H9 (cell line): ENCODE measurements at regions not wholly inside any gene's neighbourhood (a gene's known extent, or its start where the extent isn't known, plus 50 kb on each side); places are given as distances from the start of the nearest gene placed in this dataset.

Experiments used
- DNase-seq: peaks from one replicate; pipeline ENCODE4 v3.0.0-alpha.2; 2017
- H2AFZ ChIP-seq: one replicate; pipeline ENCODE4 v1.6.1; 2013; ENCODE audit warnings: mild to moderate bottlenecking, low read length, control low read depth, moderate library complexity
- H2AK5ac ChIP-seq: 2 replicates; pipeline ENCODE4 v1.6.1; 2013; ENCODE audit warnings: low read length, control low read depth, mixed read lengths; ENCODE audit not compliant: insufficient read length
- H2BK120ac ChIP-seq: one replicate; pipeline ENCODE4 v1.6.1; 2013; ENCODE audit warnings: low read depth, mild to moderate bottlenecking, low read length, control low read depth, inconsistent platforms; ENCODE audit not compliant: poor library complexity, severe bottlenecking
- H2BK12ac ChIP-seq: 2 replicates; pipeline ENCODE4 v1.6.1; 2013; ENCODE audit warnings: low read length, control low read depth, mixed read lengths, low read depth; ENCODE audit not compliant: insufficient read length
- H2BK15ac ChIP-seq: 2 replicates; pipeline ENCODE4 v1.6.1; 2013; ENCODE audit warnings: low read depth, low read length, control low read depth
- H2BK20ac ChIP-seq: one replicate; pipeline ENCODE4 v1.6.1; 2013; ENCODE audit warnings: low read depth, mild to moderate bottlenecking, low read length, control low read depth, inconsistent platforms; ENCODE audit not compliant: poor library complexity, severe bottlenecking
- H2BK5ac ChIP-seq: 2 replicates; pipeline ENCODE4 v1.6.1; 2013; ENCODE audit warnings: low read length, control low read depth, mixed read lengths; ENCODE audit not compliant: insufficient read length
- H3K14ac ChIP-seq: 2 replicates; pipeline ENCODE4 v1.6.1; 2013; ENCODE audit warnings: low read length, control low read depth; ENCODE audit not compliant: insufficient read depth
- H3K18ac ChIP-seq: 2 replicates; pipeline ENCODE4 v1.6.1; 2013; ENCODE audit warnings: low read depth, mild to moderate bottlenecking, mixed read lengths, low read length, control low read depth; ENCODE audit not compliant: insufficient read length
- H3K23ac ChIP-seq: 2 replicates; pipeline ENCODE4 v1.6.1; 2013; ENCODE audit warnings: low read length, control low read depth, mixed read lengths, low read depth; ENCODE audit not compliant: insufficient read length
- H3K23me2 ChIP-seq: 2 replicates; pipeline ENCODE4 v1.6.1; 2013; ENCODE audit warnings: low read depth, mild to moderate bottlenecking, mixed read lengths, low read length, control low read depth; ENCODE audit not compliant: insufficient read length, poor library complexity, severe bottlenecking
- H3K27ac ChIP-seq: 2 replicates; pipeline ENCODE4 v1.5.1; 2013; ENCODE audit warnings: low read length, control low read depth, mixed read lengths, low read depth; ENCODE audit not compliant: insufficient read length
- H3K27me3 ChIP-seq: 2 replicates; pipeline ENCODE4 v1.6.1; 2013; ENCODE audit warnings: low read length, control low read depth, inconsistent platforms; ENCODE audit not compliant: insufficient read depth
- H3K4ac ChIP-seq: 2 replicates; pipeline ENCODE4 v1.6.1; 2013; ENCODE audit warnings: low read depth, mild to moderate bottlenecking, control low read depth, inconsistent platforms, low read length, moderate library complexity
- H3K4me1 ChIP-seq: 2 replicates; pipeline ENCODE4 v1.6.1; 2013; ENCODE audit warnings: low read length, control low read depth, inconsistent platforms; ENCODE audit not compliant: insufficient read depth
- H3K4me2 ChIP-seq: 2 replicates; pipeline ENCODE4 v1.6.1; 2013; ENCODE audit warnings: low read length, control low read depth, mixed read lengths; ENCODE audit not compliant: insufficient read length, insufficient read depth
- H3K56ac ChIP-seq: 2 replicates; pipeline ENCODE4 v1.6.1; 2013; ENCODE audit warnings: low read depth, mild to moderate bottlenecking, mixed read lengths, low read length, control low read depth; ENCODE audit not compliant: insufficient read length
- H3K79me1 ChIP-seq: 2 replicates; pipeline ENCODE4 v1.6.1; 2013; ENCODE audit warnings: low read depth, mild to moderate bottlenecking, moderate library complexity, low read length, control low read depth, inconsistent platforms; ENCODE audit not compliant: insufficient read depth, poor library complexity, severe bottlenecking
- H3K79me2 ChIP-seq: 2 replicates; pipeline ENCODE4 v1.6.1; 2013; ENCODE audit warnings: low read length, control low read depth, inconsistent platforms; ENCODE audit not compliant: insufficient read depth
- H3K9ac ChIP-seq: 2 replicates; pipeline ENCODE4 v1.6.1; 2013; ENCODE audit warnings: low read length, control low read depth, mixed read lengths; ENCODE audit not compliant: insufficient read length; ENCODE audit errors: extremely low read depth
- H3K9me3 ChIP-seq: one replicate; pipeline ENCODE4 v1.6.1; 2013; ENCODE audit warnings: low read depth, low read length, inconsistent platforms; ENCODE audit not compliant: control insufficient read depth
- H3T11ph ChIP-seq: one replicate; pipeline ENCODE4 v1.6.1; 2013; ENCODE audit warnings: mild to moderate bottlenecking, low read length, control low read depth, inconsistent platforms
- H4K20me1 ChIP-seq: one replicate; pipeline ENCODE4 v1.6.1; 2013; ENCODE audit not compliant: control insufficient read depth, insufficient read length, insufficient read depth
- H4K5ac ChIP-seq: 2 replicates; pipeline ENCODE4 v1.6.1; 2013; ENCODE audit warnings: low read depth, mild to moderate bottlenecking, mixed read lengths, low read length, control low read depth; ENCODE audit not compliant: insufficient read length
- H4K8ac ChIP-seq: replicated peaks from 2 replicates; pipeline ENCODE4 v1.6.1; 2013; ENCODE audit warnings: low read length, control low read depth, mixed read lengths, low read depth; ENCODE audit not compliant: insufficient read length
- H4K91ac ChIP-seq: 2 replicates; pipeline ENCODE4 v1.6.1; 2013; ENCODE audit warnings: low read depth, mild to moderate bottlenecking, moderate library complexity, mixed read lengths, low read length, control low read depth; ENCODE audit not compliant: insufficient read length
- H3K27ac Mint-ChIP-seq, 3 experiments: 2 replicates in 2 of 3; 3 replicates in 1 of 3; pipeline ENCODE4 v1.8.0; 2020 to 2021; ENCODE audit warnings: mixed read lengths in 3 of 3, mild to moderate bottlenecking in 1 of 3, moderate library complexity in 1 of 3
- H3K27me3 Mint-ChIP-seq: 2 replicates; pipeline ENCODE4 v1.8.0; 2021; ENCODE audit warnings: low read depth, mild to moderate bottlenecking, moderate library complexity, mixed read lengths
- H3K36me3 Mint-ChIP-seq, 3 experiments: 2 replicates in 2 of 3; 3 replicates in 1 of 3; pipeline ENCODE4 v1.8.0; 2020 to 2021; ENCODE audit warnings: low read depth in 3 of 3, mixed read lengths in 3 of 3; ENCODE audit not compliant: insufficient read depth in 1 of 3
- H3K4me1 Mint-ChIP-seq, 2 experiments: 2 replicates each; pipeline ENCODE4 v1.8.0; 2020; ENCODE audit warnings: mixed read lengths in 2 of 2
- H3K4me3 Mint-ChIP-seq, 2 experiments: 2 replicates in 1 of 2; 3 replicates in 1 of 2; pipeline ENCODE4 v1.8.0; 2020 to 2021; ENCODE audit warnings: mild to moderate bottlenecking in 2 of 2, mixed read lengths in 2 of 2, moderate library complexity in 1 of 2
- H3K9me3 Mint-ChIP-seq, 2 experiments: 2 replicates in 1 of 2; 3 replicates in 1 of 2; pipeline ENCODE4 v1.8.0; 2020; ENCODE audit warnings: mild to moderate bottlenecking in 2 of 2, mixed read lengths in 2 of 2, moderate library complexity in 1 of 2
- CTCF ChIP-seq: fragments of 200-600 bp; sonication (generic); conservative IDR thresholded peaks from 3 replicates; pipeline ENCODE4 v1.8.0; 2021; ENCODE audit warnings: antibody characterized with exemption, mild to moderate bottlenecking
- WGBS: extraction: QIAGEN DNeasy Blood & Tissue Kit; methylation state at CpG from one replicate; pipeline ENCODE4 v1.1.7; 2013; ENCODE audit warnings: missing lambda C conversion rate, low lambda C conversion rate, mixed read lengths; ENCODE audit not compliant: insufficient read length; ENCODE audit errors: extremely low coverage; 5-methylcytosine and 5-hydroxymethylcytosine counted together

GRCh38 chr5:82447913-82448312 lies 169.8 kb upstream of the RPS23 start:
- Histone ChIP-seq H3K4me1 (no peaks in the 10 kb centered on the region), H2AFZ (no peak overlapping the region), H3K79me1 (no peaks in the 10 kb centered on the region), H3K18ac (no peak overlapping the region), H3K23me2 (no peaks in the 10 kb centered on the region), H3K27me3 (no peaks in the 10 kb centered on the region), H2BK15ac (no peak overlapping the region), H2BK5ac (no peak overlapping the region), H3K23ac (no peak overlapping the region), H4K91ac (no peak overlapping the region), H2BK120ac (no peak overlapping the region), H2BK12ac (no peak overlapping the region), H3K4me2 (no peak overlapping the region), H3K14ac (no peak overlapping the region), H4K8ac (no peak overlapping the region), H2BK20ac (no peak overlapping the region), H3K4ac (no peak overlapping the region), H3T11ph (no peak overlapping the region), H4K20me1 (no peaks in the 10 kb centered on the region), H3K56ac (no peak overlapping the region), H2AK5ac (no peak overlapping the region), H4K5ac (no peak overlapping the region), H3K27ac (no peak overlapping the region), H3K9ac (no peak overlapping the region), H3K9me3 (no peaks in the 10 kb centered on the region), H3K79me2 (no peaks in the 10 kb centered on the region)
- Mint-ChIP-seq H3K4me3 (no peak overlapping the region), H3K9me3 (peaks cover 9 to 13% of the 10 kb centered on the region in 2 experiments), H3K4me1 (no peaks in the 10 kb centered on the region), H3K27me3 (no peaks in the 10 kb centered on the region; the same call in 1 of the 2 replicates), H3K36me3 (peaks cover 0 to 8% (median 7%) of the 10 kb centered on the region in 3 experiments; a peak in 3 of 7 replicates), H3K27ac (no peak overlapping the region)
- no CpG with 5 or more reads among the region's 7 CpGs for WGBS
- no peak for TF ChIP-seq CTCF
- no peak for DNase-seq
